CD14-positive monocyte (primary cell): ENCODE measurements at regions not wholly inside any gene's neighbourhood (a gene's known extent, or its start where the extent isn't known, plus 50 kb on each side); places are given as distances from the start of the nearest gene placed in this dataset. TPM values are rescaled to one million over a fixed set of nuclear protein-coding genes. Genes with fewer than 3 reads are reported as not detected.

Experiments
- DNase-seq, 3 donors: peaks; one replicate each; pipeline ENCODE4 v3.0.0-alpha.2; 2011 to 2022
- H2AFZ ChIP-seq: 2 replicates; pipeline ENCODE4 v1.6.0; 2012; ENCODE audit warnings: mild to moderate bottlenecking, low read depth, low read length, inconsistent platforms; ENCODE audit not compliant: insufficient read depth, poor library complexity, severe bottlenecking
- H3K27ac ChIP-seq, 2 donors: 1 replicate in 1 of 2; 2 replicates in 1 of 2; pipeline ENCODE4 v1.5.1; 2012 to 2013; ENCODE audit warnings: low read length in 2 of 2, control low read depth in 1 of 2, inconsistent platforms in 1 of 2, low read depth in 1 of 2, mild to moderate bottlenecking in 1 of 2
- H3K27me3 ChIP-seq, 2 donors: one replicate each; pipeline versions ENCODE4 v1.6.0 to v1.6.1; 2011 to 2013; ENCODE audit warnings: low read length in 2 of 2; ENCODE audit not compliant: control insufficient read depth in 2 of 2, insufficient read depth in 2 of 2
- H3K36me3 ChIP-seq, 2 donors: replicated peaks in 1 of 2; 1 replicate in 1 of 2; 2 replicates in 1 of 2; pipeline versions ENCODE4 v1.5.1 to v1.6.1; 2012 to 2013; ENCODE audit warnings: low read length in 2 of 2, control low read depth in 1 of 2, inconsistent platforms in 1 of 2, mild to moderate bottlenecking in 1 of 2; ENCODE audit not compliant: insufficient read depth in 2 of 2, control insufficient read depth in 1 of 2
- H3K4me1 ChIP-seq, 2 donors: 1 replicate in 1 of 2; 2 replicates in 1 of 2; pipeline versions ENCODE4 v1.5.1 to v1.6.1; 2012 to 2013; ENCODE audit warnings: low read length in 2 of 2, control low read depth in 1 of 2, inconsistent platforms in 1 of 2, mild to moderate bottlenecking in 1 of 2, moderate library complexity in 1 of 2; ENCODE audit not compliant: insufficient read depth in 2 of 2, control insufficient read depth in 1 of 2
- H3K4me2 ChIP-seq: replicated peaks from 2 replicates; pipeline ENCODE3; 2012; ENCODE audit warnings: low read length, moderate library complexity, mild to moderate bottlenecking; ENCODE audit not compliant: poor library complexity, severe bottlenecking; ENCODE audit errors: extremely low read depth
- H3K4me3 ChIP-seq, 3 experiments: fragments of 200-600 bp in 1 of 3; sonication (generic) in 1 of 3; replicated peaks in 1 of 3; 1 replicate in 2 of 3; 2 replicates in 1 of 3; pipeline ENCODE4 v1.5.1; 2011 to 2013; ENCODE audit warnings: low read length in 3 of 3, mild to moderate bottlenecking in 3 of 3, control low read depth in 2 of 3, low read depth in 2 of 3, inconsistent platforms in 1 of 3, moderate library complexity in 1 of 3
- H3K79me2 ChIP-seq: 2 replicates; pipeline ENCODE4 v1.6.0; 2012; ENCODE audit warnings: mild to moderate bottlenecking, control low read depth, inconsistent platforms, low read length, moderate library complexity; ENCODE audit not compliant: insufficient read depth
- H3K9ac ChIP-seq: 2 replicates; pipeline ENCODE4 v1.6.0; 2017; ENCODE audit warnings: low read length, mild to moderate bottlenecking; ENCODE audit not compliant: insufficient read depth, poor library complexity, severe bottlenecking
- H3K9me3 ChIP-seq, 2 donors: replicated peaks in 1 of 2; 1 replicate in 1 of 2; 2 replicates in 1 of 2; pipeline versions ENCODE4 v1.5.1 to v1.6.1; 2012 to 2013; ENCODE audit warnings: low read length in 2 of 2, control low read depth in 1 of 2; ENCODE audit not compliant: control insufficient read depth in 1 of 2, insufficient read depth in 1 of 2
- H4K20me1 ChIP-seq: 2 replicates; pipeline ENCODE4 v1.6.0; 2012; ENCODE audit warnings: mild to moderate bottlenecking, low read length, control low read depth, moderate library complexity; ENCODE audit not compliant: insufficient read depth
- H3K27ac Mint-ChIP-seq, 7 donors: one replicate each; pipeline ENCODE4 v1.8.0; 2020; ENCODE audit warnings: mild to moderate bottlenecking in 7 of 7, mixed read lengths in 7 of 7, moderate library complexity in 6 of 7, inconsistent platforms in 2 of 7
- H3K27me3 Mint-ChIP-seq, 3 donors: one replicate each; pipeline ENCODE4 v1.8.0; 2021 to 2022; ENCODE audit warnings: low read depth in 3 of 3, mild to moderate bottlenecking in 3 of 3, mixed read lengths in 3 of 3, moderate library complexity in 3 of 3, inconsistent platforms in 1 of 3
- H3K36me3 Mint-ChIP-seq, 2 donors: one replicate each; pipeline ENCODE4 v1.8.0; 2020; ENCODE audit warnings: mixed read lengths in 2 of 2, inconsistent platforms in 1 of 2, mild to moderate bottlenecking in 1 of 2
- H3K4me1 Mint-ChIP-seq: one replicate; pipeline ENCODE4 v1.8.0; 2020; ENCODE audit warnings: mild to moderate bottlenecking, mixed read lengths
- H3K4me3 Mint-ChIP-seq, 2 donors: one replicate each; pipeline ENCODE4 v1.8.0; 2020; ENCODE audit warnings: mild to moderate bottlenecking in 2 of 2, mixed read lengths in 2 of 2, moderate library complexity in 1 of 2
- H3K9me3 Mint-ChIP-seq, 7 donors: one replicate each; pipeline ENCODE4 v1.8.0; 2020 to 2022; ENCODE audit warnings: mixed read lengths in 7 of 7, mild to moderate bottlenecking in 6 of 7, moderate library complexity in 6 of 7, inconsistent platforms in 2 of 7
- CTCF ChIP-seq: fragments of 200-600 bp; IDR thresholded peaks from one replicate; pipeline ENCODE4 v1.8.0; 2022; ENCODE audit warnings: antibody characterized with exemption, mild to moderate bottlenecking
- WGBS: methylation state at CpG from one replicate; pipeline ENCODE4 v1.1.5; 2013; ENCODE audit warnings: missing lambda C conversion rate; ENCODE audit not compliant: insufficient coverage; 5-methylcytosine and 5-hydroxymethylcytosine counted together
- intact Hi-C, 2 donors: fragments of 100-400 bp; cut with micrococcal nuclease; formaldehyde crosslinking; loops; one replicate each; pipeline versions ENCODE4 v1.15.0 to v1.15.1; 2023
- small RNA-seq: library from RNA; depleted of rRNA; stranded (forward); fragments of <200 nt; gene quantifications from one replicate; pipeline ENCODE3, GENCODE V24; 2012; ENCODE audit warnings: low read depth; ENCODE audit not compliant: insufficient read length

GRCh38 chr17:20948984-20949777 is 93.6 kb downstream of the USP22 start:
- H3K4me3 ChIP-seq: no peak overlapping the region

More at GRCh38 chr17:20948984-20949777, 93.6 kb downstream of the USP22 start:
- Mint-ChIP-seq H3K27me3 (peaks cover 3 to 6% (median 5%) of the 10 kb centered on the region in 3 donors), H3K36me3 (no peaks in the 10 kb centered on the region), H3K9me3 (peaks cover 0 to 2% (median 0%) of the 10 kb centered on the region in 7 donors), H3K27ac (no peak overlapping the region), H3K4me3 (no peak overlapping the region), H3K4me1 (no peaks in the 10 kb centered on the region)
- no peaks in the 10 kb centered on the region for H4K20me1 ChIP-seq
- no peak overlapping the region for H3K27ac ChIP-seq
- H3K27me3 ChIP-seq: no peaks in the 10 kb centered on the region
- no peak for DNase-seq
- no peak overlapping the region for H3K4me2 ChIP-seq
- intact Hi-C loops: no loop called here
- 64% methylated on average over 7 of the region's 10 CpGs for WGBS
- no peaks in the 10 kb centered on the region for H3K9me3 ChIP-seq
- no peak overlapping the region for H3K9ac ChIP-seq
- no peaks in the 10 kb centered on the region for H3K36me3 ChIP-seq
- no peak overlapping the region for H2AFZ ChIP-seq
- TF ChIP-seq CTCF: no peak
- no peaks in the 10 kb centered on the region for H3K4me1 ChIP-seq
- no peaks in the 10 kb centered on the region for H3K79me2 ChIP-seq

Small RNA genes in the stretch of these regions (small RNA-seq; reads per million reads assigned to genes)
- gene AC087499.6 (not detected), gene RNU6-1178P (not detected)
